ENCODE measurements at regions not wholly inside any gene's neighbourhood (a gene's known extent, or its start where the extent isn't known, plus 50 kb on each side); places are given as distances from the start of the nearest gene placed in this dataset.

DNA sequence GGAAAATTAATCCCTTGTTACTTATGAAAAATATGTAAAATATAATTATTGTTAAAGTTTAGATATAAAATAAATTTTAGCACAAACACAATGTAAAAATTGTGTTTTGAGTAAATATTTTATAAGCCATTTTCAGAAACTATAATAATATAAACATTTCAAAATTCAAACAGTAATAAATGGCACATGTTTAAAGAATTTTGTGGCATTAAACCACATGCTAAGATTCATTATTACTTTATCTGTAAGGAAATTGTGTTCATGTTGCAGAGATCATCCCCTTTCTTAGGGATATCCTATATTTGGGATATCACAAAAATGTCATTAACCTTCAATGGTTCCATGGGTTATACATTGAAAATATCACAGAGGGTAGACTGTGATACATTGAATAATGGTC is 1044.3 kb downstream of the AMY1C start:
- TF ChIP-seq, protein P1, sequence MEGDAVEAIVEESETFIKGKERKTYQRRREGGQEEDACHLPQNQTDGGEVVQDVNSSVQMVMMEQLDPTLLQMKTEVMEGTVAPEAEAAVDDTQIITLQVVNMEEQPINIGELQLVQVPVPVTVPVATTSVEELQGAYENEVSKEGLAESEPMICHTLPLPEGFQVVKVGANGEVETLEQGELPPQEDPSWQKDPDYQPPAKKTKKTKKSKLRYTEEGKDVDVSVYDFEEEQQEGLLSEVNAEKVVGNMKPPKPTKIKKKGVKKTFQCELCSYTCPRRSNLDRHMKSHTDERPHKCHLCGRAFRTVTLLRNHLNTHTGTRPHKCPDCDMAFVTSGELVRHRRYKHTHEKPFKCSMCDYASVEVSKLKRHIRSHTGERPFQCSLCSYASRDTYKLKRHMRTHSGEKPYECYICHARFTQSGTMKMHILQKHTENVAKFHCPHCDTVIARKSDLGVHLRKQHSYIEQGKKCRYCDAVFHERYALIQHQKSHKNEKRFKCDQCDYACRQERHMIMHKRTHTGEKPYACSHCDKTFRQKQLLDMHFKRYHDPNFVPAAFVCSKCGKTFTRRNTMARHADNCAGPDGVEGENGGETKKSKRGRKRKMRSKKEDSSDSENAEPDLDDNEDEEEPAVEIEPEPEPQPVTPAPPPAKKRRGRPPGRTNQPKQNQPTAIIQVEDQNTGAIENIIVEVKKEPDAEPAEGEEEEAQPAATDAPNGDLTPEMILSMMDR (IDR thresholded peaks at IDR 0.05; ENCODE audit: low read depth, low read length), result no peak
- TF ChIP-seq EZH2phosphoT487 (IDR thresholded peaks at IDR 0.05; ENCODE audit: low read depth), result no peak

Data from OCI-LY3 (cell line).